Mesenchymal stem cell (in vitro differentiated cells and primary cell): ENCODE measurements at regions not wholly inside any gene's neighbourhood (a gene's known extent, or its start where the extent isn't known, plus 50 kb on each side); places are given as distances from the start of the nearest gene placed in this dataset.

ENCODE experiments used
- DNase-seq: peaks from one replicate; pipeline ENCODE4 v3.0.0-alpha.2; 2013
- H2AFZ ChIP-seq: one replicate; pipeline ENCODE4 v1.6.1; 2013; ENCODE audit warnings: low read depth, mild to moderate bottlenecking, control low read depth, inconsistent platforms, low read length, moderate library complexity
- H2AK5ac ChIP-seq: 2 replicates; pipeline ENCODE4 v1.6.1; 2013; ENCODE audit warnings: low read length, moderate library complexity, mild to moderate bottlenecking, inconsistent platforms; ENCODE audit not compliant: severe bottlenecking
- H2BK120ac ChIP-seq: one replicate; pipeline ENCODE4 v1.6.1; 2013; ENCODE audit warnings: low read depth, mild to moderate bottlenecking, inconsistent platforms, low read length, moderate library complexity
- H2BK12ac ChIP-seq, 2 experiments: one replicate each; pipeline ENCODE4 v1.6.1; 2013; ENCODE audit warnings: inconsistent platforms in 2 of 2, low read length in 2 of 2, mild to moderate bottlenecking in 2 of 2, moderate library complexity in 2 of 2, control low read depth in 1 of 2
- H2BK15ac ChIP-seq: one replicate; pipeline ENCODE4 v1.6.1; 2013; ENCODE audit warnings: mild to moderate bottlenecking, low read depth, inconsistent platforms; ENCODE audit not compliant: poor library complexity, severe bottlenecking
- H2BK5ac ChIP-seq: 2 replicates; pipeline ENCODE4 v1.6.1; 2013; ENCODE audit warnings: low read depth, mild to moderate bottlenecking, low read length, control low read depth, inconsistent platforms; ENCODE audit not compliant: poor library complexity, severe bottlenecking
- H3K14ac ChIP-seq, 2 experiments: one replicate each; pipeline ENCODE4 v1.6.1; 2013; ENCODE audit warnings: inconsistent platforms in 2 of 2, low read length in 2 of 2, control low read depth in 1 of 2, mild to moderate bottlenecking in 1 of 2, moderate library complexity in 1 of 2
- H3K18ac ChIP-seq, 2 experiments: one replicate each; pipeline ENCODE4 v1.6.1; 2013; ENCODE audit warnings: inconsistent platforms in 2 of 2, low read length in 2 of 2, control low read depth in 1 of 2, low read depth in 1 of 2, mild to moderate bottlenecking in 1 of 2
- H3K23ac ChIP-seq, 2 experiments: one replicate each; pipeline ENCODE4 v1.6.1; 2013; ENCODE audit warnings: inconsistent platforms in 2 of 2, low read length in 2 of 2, mild to moderate bottlenecking in 2 of 2, moderate library complexity in 2 of 2, control low read depth in 1 of 2
- H3K27ac ChIP-seq: 2 replicates; pipeline ENCODE4 v1.5.1; 2013; ENCODE audit warnings: mild to moderate bottlenecking, moderate library complexity, low read length, control low read depth, inconsistent platforms; ENCODE audit not compliant: poor library complexity, severe bottlenecking
- H3K27me3 ChIP-seq, 2 experiments: 2 replicates each; pipeline versions ENCODE4 v1.6.1 to v1.7.0; 2013; ENCODE audit warnings: low read length in 2 of 2, mild to moderate bottlenecking in 2 of 2, moderate library complexity in 2 of 2, control low read depth in 1 of 2, inconsistent platforms in 1 of 2; ENCODE audit not compliant: control insufficient read depth in 1 of 2, insufficient read depth in 1 of 2
- H3K36me3 ChIP-seq, 2 experiments: 2 replicates each; pipeline versions ENCODE4 v1.6.1 to v1.7.0; 2013; ENCODE audit warnings: low read length in 2 of 2, control low read depth in 1 of 2, inconsistent platforms in 1 of 2, low read depth in 1 of 2, mild to moderate bottlenecking in 1 of 2; ENCODE audit not compliant: insufficient read depth in 2 of 2, control insufficient read depth in 1 of 2
- H3K4ac ChIP-seq, 2 experiments: one replicate each; pipeline ENCODE4 v1.6.1; 2013; ENCODE audit warnings: inconsistent platforms in 2 of 2, low read length in 2 of 2, mild to moderate bottlenecking in 2 of 2, moderate library complexity in 2 of 2, control low read depth in 1 of 2, low read depth in 1 of 2
- H3K4me1 ChIP-seq: 2 replicates; pipeline ENCODE4 v1.6.1; 2013; ENCODE audit warnings: low read depth, low read length, control low read depth; ENCODE audit not compliant: control insufficient read depth, insufficient read depth
- H3K4me2 ChIP-seq: 2 replicates; pipeline ENCODE4 v1.6.1; 2013; ENCODE audit warnings: low read length, mild to moderate bottlenecking, inconsistent platforms; ENCODE audit not compliant: poor library complexity, severe bottlenecking
- H3K4me3 ChIP-seq, 2 experiments: 2 replicates each; pipeline versions ENCODE4 v1.5.1 to v1.7.0; 2013; ENCODE audit warnings: low read length in 2 of 2, mild to moderate bottlenecking in 2 of 2, control low read depth in 1 of 2, low read depth in 1 of 2; ENCODE audit not compliant: insufficient read depth in 1 of 2
- H3K79me1 ChIP-seq: replicated peaks from 2 replicates; pipeline ENCODE4 v1.6.1; 2013; ENCODE audit warnings: mild to moderate bottlenecking, control low read depth, low read length, inconsistent platforms; ENCODE audit not compliant: poor library complexity, severe bottlenecking
- H3K9ac ChIP-seq: 2 replicates; pipeline ENCODE4 v1.7.0; 2013; ENCODE audit warnings: mild to moderate bottlenecking, low read length, moderate library complexity
- H3K9me3 ChIP-seq: 2 replicates; pipeline ENCODE4 v1.7.0; 2013; ENCODE audit warnings: mild to moderate bottlenecking, low read length; ENCODE audit not compliant: control insufficient read depth
- H4K8ac ChIP-seq: one replicate; pipeline ENCODE4 v1.6.1; 2013; ENCODE audit warnings: inconsistent platforms, mild to moderate bottlenecking, low read length, moderate library complexity
- H4K91ac ChIP-seq: one replicate; pipeline ENCODE4 v1.6.1; 2013; ENCODE audit warnings: mild to moderate bottlenecking, low read length, inconsistent platforms
- WGBS: methylation state at CpG from one replicate; pipeline ENCODE4 v1.1.7; 2013; ENCODE audit warnings: mixed read lengths; 5-methylcytosine and 5-hydroxymethylcytosine counted together

DNA sequence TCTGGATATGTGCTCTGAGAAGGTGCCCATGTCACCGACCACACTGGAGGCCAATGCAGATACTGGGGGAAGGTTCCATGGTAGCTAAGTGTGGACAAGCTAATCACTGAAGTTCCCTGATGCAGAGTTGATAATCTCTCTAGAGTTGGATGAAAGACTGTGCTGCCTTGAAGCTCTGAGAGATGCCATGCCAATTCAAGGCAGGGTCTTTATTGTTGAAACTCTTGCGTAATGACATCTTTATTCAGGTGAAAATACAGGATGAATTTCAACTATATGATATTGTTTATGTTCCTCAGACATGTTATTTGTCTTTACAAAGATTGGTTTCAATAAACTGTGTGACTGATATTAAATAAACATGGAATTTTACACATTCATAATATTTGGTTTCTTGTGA, 167.6 kb upstream of the TMEM161B start:
- H3K9me3 ChIP-seq: no peaks in the 10 kb centered on the region
- H3K4me1 ChIP-seq: no peaks in the 10 kb centered on the region
- H3K79me1 ChIP-seq: no peaks in the 10 kb centered on the region
- WGBS: 79% methylated on average over 1 of the region's 2 CpGs
- H3K36me3 ChIP-seq: no peaks in the 10 kb centered on the region
- H3K4me2 ChIP-seq: no peak overlapping the region
- H3K27ac ChIP-seq: no peak overlapping the region
- H2BK15ac ChIP-seq: no peak overlapping the region
- no peak overlapping the region for H3K9ac ChIP-seq
- H3K14ac ChIP-seq: no peak overlapping the region
- H4K8ac ChIP-seq: no peak overlapping the region
- H3K18ac ChIP-seq: no peak overlapping the region
- no peak overlapping the region for H2BK12ac ChIP-seq
- no peak overlapping the region for H2BK5ac ChIP-seq
- DNase-seq: no peak
- H4K91ac ChIP-seq: no peak overlapping the region
- no peak overlapping the region for H3K4ac ChIP-seq
- H2AK5ac ChIP-seq: no peak overlapping the region
- H3K23ac ChIP-seq: no peak overlapping the region
- no peaks in the 10 kb centered on the region for H3K27me3 ChIP-seq
- H2BK120ac ChIP-seq: no peak overlapping the region
- H2AFZ ChIP-seq: no peak overlapping the region
- H3K4me3 ChIP-seq: no peak overlapping the region

DNA sequence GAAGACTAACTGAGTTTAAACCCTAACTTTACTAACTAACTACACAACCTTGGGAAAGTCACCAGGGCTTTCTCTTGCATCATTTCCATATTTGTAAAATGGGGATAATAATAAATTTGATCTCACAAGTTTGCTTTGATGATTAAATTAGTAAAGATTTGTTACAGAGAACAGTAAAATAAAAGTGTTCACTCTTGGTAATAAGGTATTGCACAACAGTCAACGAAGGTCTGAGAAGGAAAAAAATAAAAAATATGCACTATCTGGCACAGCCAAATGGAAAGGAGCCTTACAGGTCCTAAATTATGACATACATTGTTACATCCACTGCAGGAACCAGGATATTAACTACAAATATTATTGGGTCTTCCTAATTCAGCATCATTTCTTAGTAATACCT, 160.0 kb upstream of the TMEM161B start:
- Histone ChIP-seq H3K4ac (no peak overlapping the region), H2BK5ac (no peak overlapping the region), H3K4me2 (no peak overlapping the region), H4K91ac (no peak overlapping the region), H4K8ac (no peak overlapping the region), H3K4me1 (no peaks in the 10 kb centered on the region), H3K18ac (no peak overlapping the region), H3K79me1 (no peaks in the 10 kb centered on the region), H3K9me3 (peaks cover 6% of the 10 kb centered on the region), H3K27me3 (no peaks in the 10 kb centered on the region), H2BK12ac (no peak overlapping the region), H3K14ac (no peak overlapping the region), H3K36me3 (no peaks in the 10 kb centered on the region), H2AFZ (no peak overlapping the region), H3K23ac (no peak overlapping the region), H3K27ac (no peak overlapping the region), H3K4me3 (no peak overlapping the region), H2AK5ac (no peak overlapping the region), H2BK120ac (no peak overlapping the region), H3K9ac (no peak overlapping the region), H2BK15ac (no peak overlapping the region)
- DNase-seq: no peak
- no CpG with 5 or more reads among the region's 1 CpG for WGBS

DNA sequence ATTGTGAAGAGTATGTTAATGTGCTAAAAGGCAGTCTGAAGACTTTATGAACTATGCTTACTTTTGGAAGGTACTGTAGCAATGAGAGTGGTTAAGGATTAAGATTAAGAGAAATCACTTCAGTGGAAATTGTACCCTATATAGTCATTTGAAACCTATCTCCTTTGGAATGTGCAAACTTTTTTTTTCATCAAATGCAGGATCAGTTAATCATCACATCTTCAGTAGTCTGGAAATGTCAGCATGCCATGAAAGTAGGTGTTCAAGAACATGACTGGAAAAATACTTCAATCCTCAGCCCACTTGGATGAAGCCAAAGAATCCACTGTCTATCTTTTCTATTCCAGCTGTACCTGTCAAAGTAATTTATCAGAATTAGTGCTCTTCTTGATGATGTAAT, 157.8 kb upstream of the TMEM161B start:
- Histone ChIP-seq H3K27ac (no peak overlapping the region), H3K4me2 (no peak overlapping the region), H3K36me3 (no peaks in the 10 kb centered on the region), H2AK5ac (no peak overlapping the region), H2BK15ac (no peak overlapping the region), H3K4me3 (no peak overlapping the region), H3K18ac (no peak overlapping the region), H2BK5ac (no peak overlapping the region), H2AFZ (no peak overlapping the region), H3K4me1 (no peaks in the 10 kb centered on the region), H3K14ac (no peak overlapping the region), H2BK120ac (no peak overlapping the region), H3K79me1 (no peaks in the 10 kb centered on the region), H3K27me3 (no peaks in the 10 kb centered on the region), H3K9me3 (peaks cover 6% of the 10 kb centered on the region), H3K4ac (no peak overlapping the region), H4K91ac (no peak overlapping the region), H4K8ac (no peak overlapping the region), H3K9ac (no peak overlapping the region), H3K23ac (no peak overlapping the region), H2BK12ac (no peak overlapping the region)
- DNase-seq: no peak

DNA sequence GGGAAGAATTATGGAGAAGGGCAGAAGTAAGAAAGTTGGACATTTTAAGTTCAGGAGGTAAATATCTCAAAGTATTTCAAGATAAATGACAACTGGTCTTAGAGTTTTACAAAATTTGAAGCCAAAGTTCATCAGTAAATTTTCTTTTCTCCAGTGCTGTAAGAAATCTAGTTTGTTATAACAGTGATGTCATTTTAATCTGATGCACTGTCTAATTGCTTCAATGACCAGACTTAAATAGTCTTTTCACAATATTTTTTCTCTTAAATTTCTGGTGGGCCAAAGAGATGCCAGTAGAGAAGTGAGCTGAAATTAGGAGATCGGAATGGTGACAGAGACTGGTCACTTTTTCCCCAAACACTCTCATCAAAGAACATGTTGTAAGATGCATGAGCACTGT, 156.5 kb upstream of the TMEM161B start:
- Histone ChIP-seq H3K4me3 (no peak overlapping the region), H3K4ac (no peak overlapping the region), H3K18ac (no peak overlapping the region), H3K27me3 (no peaks in the 10 kb centered on the region), H4K8ac (no peak overlapping the region), H2BK12ac (no peak overlapping the region), H3K79me1 (no peaks in the 10 kb centered on the region), H3K4me2 (no peak overlapping the region), H3K4me1 (no peaks in the 10 kb centered on the region), H2AK5ac (no peak overlapping the region), H3K9me3 (peaks cover 6% of the 10 kb centered on the region), H3K36me3 (no peaks in the 10 kb centered on the region), H3K27ac (no peak overlapping the region), H4K91ac (no peak overlapping the region), H3K9ac (no peak overlapping the region), H2BK15ac (no peak overlapping the region), H2BK120ac (no peak overlapping the region), H2BK5ac (no peak overlapping the region), H3K14ac (no peak overlapping the region), H2AFZ (no peak overlapping the region), H3K23ac (no peak overlapping the region)
- DNase-seq: no peak
- WGBS: no CpG with 5 or more reads among the region's 1 CpG
